HFFc6 (cell line): ENCODE measurements at regions not wholly inside any gene's neighbourhood (a gene's known extent, or its start where the extent isn't known, plus 50 kb on each side); places are given as distances from the start of the nearest gene placed in this dataset.

ENCODE experiments used
- DNase-seq: peaks from one replicate; pipeline ENCODE4 v3.0.0-alpha.2; 2018
- H3K27ac Mint-ChIP-seq: 2 replicates; pipeline ENCODE4 v1.8.0; 2020; ENCODE audit warnings: mild to moderate bottlenecking, mixed read lengths
- H3K27me3 Mint-ChIP-seq: 2 replicates; pipeline ENCODE4 v1.8.0; 2021; ENCODE audit warnings: mild to moderate bottlenecking, moderate library complexity, mixed read lengths; ENCODE audit not compliant: insufficient read depth
- H3K36me3 Mint-ChIP-seq: 2 replicates; pipeline ENCODE4 v1.8.0; 2021; ENCODE audit warnings: low read depth, mixed read lengths
- H3K4me1 Mint-ChIP-seq: 2 replicates; pipeline ENCODE4 v1.8.0; 2020; ENCODE audit warnings: low read depth, mixed read lengths
- H3K4me3 Mint-ChIP-seq: 2 replicates; pipeline ENCODE4 v1.8.0; 2020; ENCODE audit warnings: mild to moderate bottlenecking, moderate library complexity, mixed read lengths
- H3K9me3 Mint-ChIP-seq: 2 replicates; pipeline ENCODE4 v1.8.0; 2020; ENCODE audit warnings: mild to moderate bottlenecking, mixed read lengths
- CTCF ChIP-seq: fragments of 200-600 bp; sonication (generic); IDR thresholded peaks from 2 replicates; pipeline ENCODE4 v1.5.0; 2021; ENCODE audit warnings: antibody characterized with exemption, mild to moderate bottlenecking

GRCh38 chr11:109112821-109113280 lies 309.1 kb upstream of the C11orf87 start:
- H3K27ac Mint-ChIP-seq = no peak overlapping the region

GRCh38 chr11:109120341-109120740 lies 301.6 kb upstream of the C11orf87 start:
- Mint-ChIP-seq H3K36me3 (no peaks in the 10 kb centered on the region), H3K4me1 (peaks cover 11% of the 10 kb centered on the region; the same call in 1 of the 2 replicates)
- no peak for DNase-seq

More at GRCh38 chr11:109112821-109113280, 309.1 kb upstream of the C11orf87 start:
- Mint-ChIP-seq H3K9me3 (no peaks in the 10 kb centered on the region), H3K36me3 (no peaks in the 10 kb centered on the region), H3K27me3 (peaks cover 15% of the 10 kb centered on the region), H3K4me3 (no peak overlapping the region), H3K4me1 (peaks cover 9% of the 10 kb centered on the region; the same call in 1 of the 2 replicates)
- no peak for TF ChIP-seq CTCF
- no peak for DNase-seq

GRCh38 chr11:109121173-109121932 lies 300.6 kb upstream of the C11orf87 start:
- no peak overlapping the region for H3K4me3 Mint-ChIP-seq
- peaks cover 1% of the 10 kb centered on the region; the same call in 1 of the 2 replicates for H3K27me3 Mint-ChIP-seq
- peaks cover 11% of the 10 kb centered on the region; the same call in 1 of the 2 replicates for H3K4me1 Mint-ChIP-seq
- no peaks in the 10 kb centered on the region for H3K9me3 Mint-ChIP-seq
- no peak overlapping the region for H3K27ac Mint-ChIP-seq
- no peak for TF ChIP-seq CTCF
- H3K36me3 Mint-ChIP-seq = no peaks in the 10 kb centered on the region
- DNase-seq = no peak

More at GRCh38 chr11:109120341-109120740, 301.6 kb upstream of the C11orf87 start:
- Mint-ChIP-seq H3K27ac (no peak overlapping the region), H3K9me3 (no peaks in the 10 kb centered on the region), H3K27me3 (peaks cover 1% of the 10 kb centered on the region; the same call in 1 of the 2 replicates), H3K4me3 (no peak overlapping the region)
- no peak for TF ChIP-seq CTCF

- Mint-ChIP-seq H3K27ac (no peak overlapping the region), H3K4me3 (no peak overlapping the region), H3K27me3 (peaks cover 1% of the 10 kb centered on the region; the same call in 1 of the 2 replicates), H3K9me3 (no peaks in the 10 kb centered on the region), H3K36me3 (no peaks in the 10 kb centered on the region), H3K4me1 (peaks cover 11% of the 10 kb centered on the region; the same call in 1 of the 2 replicates)
- DNase-seq = no peak
- TF ChIP-seq CTCF = no peak
These were observed 297.9 kb upstream of the C11orf87 start for GRCh38 chr11:109123816-109124787.

- Mint-ChIP-seq H3K27me3 (no peaks in the 10 kb centered on the region), H3K4me1 (0 out of 2 replicates have a peak, but pooled peaks cover 5% of the 10 kb centered on the region), H3K4me3 (no peak overlapping the region), H3K27ac (no peak overlapping the region), H3K9me3 (no peaks in the 10 kb centered on the region), H3K36me3 (no peaks in the 10 kb centered on the region)
- TF ChIP-seq CTCF = no peak
- no peak for DNase-seq
These were observed 291.1 kb upstream of the C11orf87 start for GRCh38 chr11:109130910-109131309.
